ENCODE measurements at regions not wholly inside any gene's neighbourhood (a gene's known extent, or its start where the extent isn't known, plus 50 kb on each side); places are given as distances from the start of the nearest gene placed in this dataset.
A peak's percentile ranks its signal among the peaks of the same experiment; 100 is the strongest.

DNA sequence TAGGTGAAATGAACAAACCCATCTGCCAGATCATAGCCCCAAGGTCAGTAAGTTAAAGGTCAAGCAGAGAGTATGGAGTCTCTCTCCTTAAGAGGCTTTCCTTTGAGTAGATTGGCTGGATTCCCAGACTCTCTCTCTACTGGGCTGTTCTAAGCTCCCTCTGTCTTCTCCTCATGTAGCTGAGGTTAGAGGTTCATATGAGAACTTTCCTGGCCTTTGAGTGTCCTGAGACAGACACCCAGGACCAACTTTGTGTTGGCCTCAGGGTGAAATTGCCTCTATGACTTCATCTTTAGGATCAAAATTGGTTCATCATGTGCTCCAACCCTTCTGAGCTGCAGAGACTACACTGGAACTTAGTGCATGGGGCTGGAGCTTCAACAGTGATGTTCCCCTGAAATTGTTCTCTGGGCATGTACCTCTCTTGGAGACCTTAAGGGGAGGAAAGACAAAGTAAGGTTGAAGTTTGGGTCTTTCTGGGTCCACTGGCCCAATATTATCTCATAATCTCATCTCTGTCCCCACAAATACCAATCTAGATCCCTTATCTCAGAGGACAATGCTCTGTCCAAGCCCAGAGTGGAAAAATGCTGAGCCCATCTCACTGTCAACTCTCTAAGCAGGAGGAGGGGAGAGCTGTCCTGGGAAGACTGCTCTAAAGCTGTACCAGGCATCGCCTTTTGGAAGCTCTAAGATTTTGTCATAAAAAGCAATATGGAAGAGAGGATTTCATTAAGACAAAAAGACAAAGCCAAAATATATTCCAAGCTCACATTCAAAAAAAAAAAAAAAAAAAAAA lies 177.3 kb upstream of the ARL4C start:
- DNase-seq: no peak

DNA sequence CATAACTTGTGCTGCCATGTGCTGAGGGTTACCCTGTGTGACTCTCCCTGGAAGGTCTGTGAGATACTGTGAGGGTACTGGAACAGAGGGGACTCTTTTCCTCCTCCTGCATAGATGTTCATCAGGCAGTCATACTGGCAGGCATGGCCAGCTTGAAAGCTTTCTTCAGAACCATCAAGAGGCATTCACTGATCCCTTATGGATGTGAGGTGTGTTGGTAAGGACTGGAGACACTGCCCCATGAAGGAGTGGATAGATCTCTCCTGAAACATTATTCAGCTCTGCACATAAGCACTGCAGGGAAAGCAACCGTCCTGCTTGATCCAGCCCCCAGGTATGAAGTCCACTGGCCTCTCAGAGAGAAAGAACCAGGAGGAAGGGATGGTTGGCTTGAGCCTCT lies 176.6 kb upstream of the ARL4C start:
- DNase-seq: no peak

DNA sequence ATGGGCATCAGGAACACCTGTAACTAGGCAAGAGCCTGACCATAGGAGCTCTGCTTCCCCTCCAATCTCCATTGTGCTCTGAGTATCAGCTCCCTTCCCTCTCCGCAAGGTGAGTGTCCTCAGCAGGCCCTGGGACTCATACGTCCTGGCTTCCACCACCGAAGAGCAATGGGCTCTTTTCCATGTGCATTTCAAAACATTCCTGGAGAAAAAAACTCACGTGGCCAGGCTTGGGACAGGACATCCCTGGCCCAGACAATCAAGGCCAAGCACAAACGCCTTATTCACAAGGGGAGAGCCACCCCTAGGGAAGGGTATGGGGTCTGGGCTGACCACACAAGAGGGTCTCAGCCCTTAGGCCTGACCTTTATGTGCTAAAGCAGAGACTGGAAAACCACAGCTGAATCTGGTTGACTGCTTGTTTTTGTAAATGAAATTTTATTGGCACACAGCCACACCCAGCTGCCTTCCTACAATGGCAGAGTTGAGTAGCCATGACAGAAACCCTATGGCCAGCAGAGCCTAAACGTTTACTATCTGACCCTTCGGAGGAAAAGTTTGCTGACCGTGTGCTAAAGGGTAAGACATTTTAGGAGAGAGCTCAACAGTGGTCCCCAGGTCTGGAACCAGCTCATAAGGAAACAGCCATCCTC lies 175.7 kb upstream of the ARL4C start:
- DNase-seq: no peak

GRCh38 chr2:234671716-234672115 lies 174.8 kb upstream of the ARL4C start:
- DNase-seq: no peak

- DNase-seq: no peak
Observed at GRCh38 chr2:234671231-234671630, 174.3 kb upstream of the ARL4C start.

DNA sequence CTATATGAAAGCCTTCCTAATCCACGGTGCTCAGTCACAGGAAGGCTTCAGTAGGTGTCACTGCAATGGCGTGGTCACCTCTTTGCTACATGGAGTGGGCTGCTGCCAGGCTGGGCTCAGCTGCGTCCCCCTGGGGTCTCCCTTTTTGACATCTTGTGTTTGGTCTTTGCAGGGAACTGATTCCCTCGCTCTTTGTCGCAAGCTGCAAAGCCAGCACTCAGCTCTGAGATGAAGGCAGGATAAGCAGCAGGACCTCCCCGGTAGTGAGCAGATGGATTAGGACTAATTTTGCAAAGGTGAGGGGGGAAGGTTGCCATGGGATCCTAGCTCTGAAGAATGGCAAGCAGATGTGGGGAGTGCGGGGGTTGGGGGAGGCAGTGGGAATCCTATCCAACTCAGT lies 173.9 kb upstream of the ARL4C start:
- DNase-seq: no peak

DNA sequence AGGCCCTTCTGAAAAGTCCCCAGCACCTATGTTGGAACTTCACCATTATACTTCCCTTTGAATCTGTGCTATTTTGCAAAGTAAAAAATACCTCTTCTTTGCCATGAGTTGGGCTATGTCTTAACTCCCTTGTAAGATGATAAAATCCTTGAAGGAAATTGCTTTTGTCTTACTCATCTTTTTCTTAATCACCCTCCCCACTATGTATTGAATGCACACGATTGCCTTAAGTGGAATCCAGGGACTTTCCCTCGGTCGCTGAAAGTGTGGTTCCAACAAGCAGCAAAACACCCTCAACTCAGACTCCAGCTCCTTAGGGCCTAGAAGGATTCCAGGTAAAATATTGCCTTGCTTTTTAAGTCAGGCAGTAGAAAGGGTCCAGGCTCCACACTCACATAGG lies 173.2 kb upstream of the ARL4C start:
- no peak for DNase-seq

GRCh38 chr2:234669621-234670020 lies 172.7 kb upstream of the ARL4C start:
- DNase-seq: no peak

DNA sequence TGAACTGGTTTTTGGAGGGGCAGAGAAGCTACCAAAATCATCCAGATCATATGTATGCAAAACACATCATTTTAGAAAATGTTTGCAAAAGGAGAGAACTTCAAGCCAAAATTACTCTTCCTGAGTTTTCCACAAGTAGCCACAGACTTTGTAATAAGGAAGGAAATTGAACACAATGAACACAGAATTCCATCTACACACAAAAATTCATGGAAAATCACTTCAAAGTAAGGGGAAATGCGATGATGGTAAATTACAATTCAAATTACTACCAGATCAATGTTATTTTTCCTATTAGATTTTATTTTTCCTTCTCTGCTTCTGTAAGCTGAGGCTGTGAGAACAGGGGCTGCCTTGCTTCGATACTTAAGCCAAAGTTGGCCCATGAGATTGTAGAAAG lies 172.1 kb upstream of the ARL4C start:
- DNase-seq: no peak

- DNase-seq: no peak
Observed at GRCh38 chr2:234666911-234667310, 170.0 kb upstream of the ARL4C start.

DNA sequence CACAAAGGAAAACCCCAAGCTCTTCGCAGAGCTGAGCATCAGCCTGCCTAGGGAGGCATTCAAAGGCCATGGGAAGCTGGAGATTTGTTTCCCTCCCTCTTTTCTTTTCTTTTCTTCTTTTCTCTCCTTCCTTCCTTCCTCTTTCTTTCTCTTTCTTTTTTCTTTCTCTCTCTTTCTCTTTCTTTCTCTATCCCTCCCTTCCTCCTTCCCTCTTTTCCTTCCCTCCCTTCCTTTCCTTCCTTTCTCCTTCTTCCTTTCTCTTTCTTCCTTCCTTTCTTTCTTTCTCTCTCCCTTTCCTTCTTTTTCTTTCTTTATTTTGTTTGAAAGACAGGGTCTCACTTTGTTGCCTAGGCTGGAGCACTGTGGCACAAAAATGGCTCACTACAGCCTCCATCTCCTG lies 168.4 kb upstream of the ARL4C start:
- no peak for DNase-seq

GRCh38 chr2:234661849-234662248 lies 165.0 kb upstream of the ARL4C start:
- no peak for DNase-seq

- no peak for DNase-seq
Observed at GRCh38 chr2:234661175-234661574, 164.3 kb upstream of the ARL4C start.

GRCh38 chr2:234655706-234656105 lies 158.8 kb upstream of the ARL4C start:
- no peak for DNase-seq

DNA sequence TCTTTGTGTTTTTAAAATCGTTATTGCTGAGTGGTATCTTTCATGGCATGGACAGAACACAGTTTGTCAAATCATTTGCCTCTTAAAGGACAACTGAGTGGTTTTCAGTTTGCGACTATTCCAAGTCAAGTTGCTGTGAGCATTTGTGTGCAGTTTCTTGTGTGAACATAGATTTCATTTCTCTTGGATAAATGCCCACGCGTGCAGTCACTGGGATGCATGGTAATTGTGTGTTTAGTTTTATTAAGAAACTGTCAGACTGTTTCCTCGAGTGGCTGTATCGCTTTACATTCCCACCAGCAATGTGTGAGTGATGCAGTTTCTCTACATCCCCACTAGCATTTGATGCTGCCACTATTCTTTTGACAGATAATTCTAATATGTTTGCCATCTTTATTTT lies 154.0 kb upstream of the ARL4C start:
- no peak for DNase-seq

- DNase-seq: no peak
Observed at GRCh38 chr2:234649951-234650350, 153.1 kb upstream of the ARL4C start.

- DNase-seq: peak; percentile 15
Observed at GRCh38 chr2:234643407-234643806, 146.5 kb upstream of the ARL4C start.

- no peak for DNase-seq
Observed at GRCh38 chr2:234641086-234641485, 144.2 kb upstream of the ARL4C start.

- DNase-seq: no peak
Observed at GRCh38 chr2:234640657-234641056, 143.8 kb upstream of the ARL4C start.

DNA sequence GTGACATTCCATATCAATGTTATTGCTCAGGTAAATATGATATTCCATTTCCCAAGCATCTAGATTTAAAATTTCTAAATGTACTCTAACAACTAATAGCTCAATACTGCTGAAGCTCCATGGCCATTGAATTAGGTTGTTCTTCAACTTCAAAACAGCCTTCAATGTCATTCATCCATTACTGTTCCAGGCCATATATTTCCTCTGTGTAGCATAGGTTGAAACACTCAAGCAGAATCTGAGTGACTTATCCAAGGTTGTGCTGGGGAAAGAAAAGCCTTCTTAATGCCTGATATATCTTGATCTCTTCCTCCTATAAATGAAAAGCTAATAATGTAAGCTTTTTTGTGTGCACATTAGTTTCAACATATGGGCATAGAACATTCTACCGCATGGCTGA lies 142.1 kb upstream of the ARL4C start:
- DNase-seq: no peak

GRCh38 chr2:234635284-234635683 lies 138.4 kb upstream of the ARL4C start:
- no peak for DNase-seq

DNA sequence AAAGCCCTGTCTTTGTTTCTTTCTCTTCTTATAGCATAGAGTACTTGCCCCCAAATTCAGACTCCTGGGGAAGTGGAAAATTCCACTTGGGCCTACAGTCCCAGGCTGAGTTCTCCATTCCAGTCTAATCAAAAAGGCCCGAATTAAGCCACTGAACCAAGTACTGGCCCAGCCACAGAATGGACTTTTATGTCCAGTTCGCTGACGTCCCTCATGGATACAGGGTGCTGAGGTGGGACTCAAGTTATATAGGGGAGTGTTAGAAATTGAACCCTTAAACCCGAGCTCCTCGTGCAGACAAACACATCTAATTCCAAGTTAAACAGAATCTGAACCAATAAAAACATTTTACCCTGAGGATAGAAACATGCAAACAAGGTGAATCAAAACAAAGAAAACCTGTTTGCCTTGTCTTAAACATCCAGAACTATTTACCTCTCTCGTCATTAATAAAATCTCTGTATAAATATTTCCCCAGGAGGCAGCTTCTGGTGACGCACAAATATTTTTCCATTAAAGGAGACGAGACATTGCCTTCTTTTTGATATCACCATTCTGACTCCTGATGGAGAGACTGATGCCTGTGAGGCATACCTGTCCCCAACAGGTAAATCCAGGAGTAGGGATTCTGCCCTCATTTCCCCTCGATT lies 136.8 kb upstream of the ARL4C start:
- DNase-seq: no peak

DNA sequence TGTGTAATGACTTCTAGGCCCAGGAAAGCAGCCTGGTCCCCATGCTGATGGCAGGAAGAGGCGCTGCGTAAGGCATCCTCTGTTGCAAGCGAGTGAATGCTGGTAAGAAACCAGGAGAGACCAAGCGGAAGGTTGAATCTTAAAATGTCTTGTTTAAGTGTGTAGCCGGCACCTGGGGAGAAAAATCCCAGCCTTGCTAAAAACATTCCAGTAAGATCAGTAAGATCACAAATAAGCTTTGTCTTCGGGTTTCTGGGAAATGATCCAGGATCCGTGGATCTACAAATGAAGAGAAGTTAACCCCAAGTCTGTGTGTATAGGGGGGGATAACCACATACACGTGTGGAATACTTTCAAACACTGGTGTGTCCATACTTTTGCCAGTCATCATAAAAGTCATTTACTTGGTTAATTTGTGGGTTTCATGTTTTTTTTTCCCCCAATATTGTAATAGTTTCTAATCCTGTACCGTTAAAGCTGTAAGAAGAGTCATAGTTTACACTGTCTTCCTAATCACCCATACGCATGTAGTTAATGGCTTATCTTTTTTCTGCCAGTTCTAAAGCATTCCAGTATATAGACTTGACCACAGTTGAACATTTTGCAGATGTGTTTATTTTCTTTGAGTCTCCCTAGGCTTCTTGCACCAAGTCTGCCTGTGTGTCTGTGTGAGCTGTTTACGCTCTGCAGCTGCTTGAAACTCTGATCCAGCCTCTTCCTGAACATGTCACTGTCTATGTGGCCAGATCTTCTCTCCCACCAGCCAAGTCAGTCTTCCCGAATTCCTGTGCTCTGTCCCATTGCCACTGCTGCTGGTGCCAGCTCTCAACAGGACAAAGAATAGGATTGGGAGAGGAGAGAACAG lies 135.9 kb upstream of the ARL4C start:
- DNase-seq: no peak
